T1000 (cell line): ENCODE measurements at regions not wholly inside any gene's neighbourhood (a gene's known extent, or its start where the extent isn't known, plus 50 kb on each side); places are given as distances from the start of the nearest gene placed in this dataset.
"Not testable (repeated sequence)": the region's sequence is repeated elsewhere in the genome, so short reads cannot be mapped to it uniquely, and the experiment has no call there.

Source experiments
- DNase-seq: peaks from one replicate; lab custom pipeline; 2025; ENCODE audit warnings: mixed read lengths; lab: John Stamatoyannopoulos, UW

- no peak for DNase-seq
These were observed 51.0 kb downstream of the FHIP2A start for GRCh38 chr10:114872519-114873087.

- no peak for DNase-seq
These were observed 53.3 kb downstream of the FHIP2A start for GRCh38 chr10:114874827-114875411.

- not testable (repeated sequence) for DNase-seq
These were observed 54.1 kb downstream of the FHIP2A start for GRCh38 chr10:114875590-114876081.

GRCh38 chr10:114876169-114876568 lies 54.6 kb downstream of the FHIP2A start:
- no peak for DNase-seq

- DNase-seq, result peak; percentile 45
These were observed 55.2 kb downstream of the FHIP2A start for GRCh38 chr10:114876602-114877300.

GRCh38 chr10:114877301-114877644 lies 55.7 kb downstream of the FHIP2A start:
- DNase-seq, result no peak

- DNase-seq, result no peak
These were observed 57.5 kb downstream of the FHIP2A start for GRCh38 chr10:114879093-114879492.

- no peak for DNase-seq
These were observed 58.1 kb downstream of the FHIP2A start for GRCh38 chr10:114879541-114880158.

GRCh38 chr10:114881417-114881816 lies 56.6 kb upstream of the TRUB1 start:
- no peak for DNase-seq

- DNase-seq, result no peak
These were observed 56.1 kb upstream of the TRUB1 start for GRCh38 chr10:114881901-114882300.

- DNase-seq, result no peak
These were observed 52.6 kb upstream of the TRUB1 start for GRCh38 chr10:114885443-114885842.
